Uterus (tissue), 2 donors: ENCODE measurements at regions not wholly inside any gene's neighbourhood (a gene's known extent, or its start where the extent isn't known, plus 50 kb on each side); places are given as distances from the start of the nearest gene placed in this dataset.
"Not testable (repeated sequence)": the region's sequence is repeated elsewhere in the genome, so short reads cannot be mapped to it uniquely, and the experiment has no call there.

ENCODE experiments used
- CTCF ChIP-seq, 4 experiments: fragments of 200-600 bp in 2 of 4; fragments of 450-650 bp in 2 of 4; sonication (generic) in 2 of 4; IDR thresholded peaks; one replicate each; pipeline ENCODE4 v1.5.1; 2016 to 2019; ENCODE audit warnings: antibody characterized with exemption in 4 of 4, mild to moderate bottlenecking in 2 of 4, moderate library complexity in 1 of 4
- POLR2A ChIP-seq, 2 donors: fragments of 450-650 bp; IDR thresholded peaks; one replicate each; pipeline ENCODE4 v1.6.1; 2016; ENCODE audit warnings: antibody characterized with exemption in 2 of 2, mild to moderate bottlenecking in 1 of 2, moderate library complexity in 1 of 2

- not testable (repeated sequence) for TF ChIP-seq CTCF, POLR2A (IDR thresholded peaks at IDR 0.05)
Measured at GRCh38 chr2:87485455-87485854, 262.4 kb upstream of the PLGLB2 start.
